HG03457 (cell line): ENCODE measurements at regions not wholly inside any gene's neighbourhood (a gene's known extent, or its start where the extent isn't known, plus 50 kb on each side); places are given as distances from the start of the nearest gene placed in this dataset.

ENCODE experiments used
- ATAC-seq: cut with Tn5 transposase; IDR thresholded peaks from one replicate; pipeline ENCODE4 v1.9.1; 2021; ENCODE audit warnings: moderate number of reproducible peaks; ENCODE audit not compliant: unreplicated experiment

DNA sequence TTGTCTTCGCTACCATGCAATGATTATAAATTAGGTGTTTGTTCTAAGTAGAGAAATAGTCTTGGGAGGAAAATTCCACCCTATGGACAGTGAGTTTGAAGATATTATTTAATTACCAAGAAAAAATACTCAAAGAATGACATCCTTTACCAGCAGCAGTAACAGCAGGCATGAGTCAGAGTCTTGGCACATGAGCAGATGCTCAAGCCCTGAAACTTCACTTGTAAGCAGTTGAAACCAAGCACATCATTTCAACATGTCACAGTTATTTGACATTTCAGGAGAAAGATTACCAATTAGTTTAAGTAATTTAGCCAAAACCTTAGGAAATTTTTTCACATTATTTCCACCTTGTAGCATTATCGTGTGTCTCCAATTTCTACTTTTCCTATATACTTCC lies 99.2 kb downstream of the C12orf50 start:
- ATAC-seq, result no peak

DNA sequence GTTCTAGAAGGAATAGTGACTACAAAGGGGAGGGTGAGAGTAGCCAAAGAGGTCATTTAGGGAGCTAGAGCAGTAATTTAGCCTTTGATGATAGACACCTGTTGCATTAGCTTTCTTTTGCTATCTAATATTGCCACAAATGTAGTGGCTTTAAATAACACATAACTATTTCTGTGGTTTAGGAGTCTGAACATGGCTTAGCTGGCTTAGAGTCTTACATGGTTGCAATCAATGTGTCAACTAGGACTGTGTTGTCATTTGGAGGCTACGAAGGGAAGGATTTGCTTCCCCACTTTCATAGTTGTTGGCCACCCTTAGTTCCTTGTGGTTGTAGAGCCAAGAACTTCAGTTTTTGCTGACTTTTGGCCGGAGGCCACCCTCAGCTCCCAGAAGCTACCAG lies 99.9 kb downstream of the C12orf50 start:
- ATAC-seq, result no peak

DNA sequence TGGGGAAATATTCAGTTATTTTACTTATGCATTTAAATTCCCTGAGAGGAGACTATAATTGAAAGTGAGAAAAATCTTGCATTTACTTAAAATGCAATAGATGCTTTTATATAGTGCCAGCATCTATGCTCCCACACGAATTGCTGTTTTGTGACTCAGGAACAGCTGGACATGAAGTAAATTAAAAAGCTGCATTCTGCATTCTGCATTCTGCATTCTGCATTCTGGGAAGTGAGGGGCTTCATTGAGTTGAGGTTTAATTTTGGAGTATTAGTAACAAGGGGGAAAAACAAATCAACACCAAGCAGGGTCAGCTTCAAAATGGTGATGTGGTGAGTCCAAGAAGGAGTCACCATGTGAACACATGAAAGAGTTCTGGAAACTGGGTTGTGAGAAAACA lies 101.2 kb downstream of the C12orf50 start:
- no peak for ATAC-seq

DNA sequence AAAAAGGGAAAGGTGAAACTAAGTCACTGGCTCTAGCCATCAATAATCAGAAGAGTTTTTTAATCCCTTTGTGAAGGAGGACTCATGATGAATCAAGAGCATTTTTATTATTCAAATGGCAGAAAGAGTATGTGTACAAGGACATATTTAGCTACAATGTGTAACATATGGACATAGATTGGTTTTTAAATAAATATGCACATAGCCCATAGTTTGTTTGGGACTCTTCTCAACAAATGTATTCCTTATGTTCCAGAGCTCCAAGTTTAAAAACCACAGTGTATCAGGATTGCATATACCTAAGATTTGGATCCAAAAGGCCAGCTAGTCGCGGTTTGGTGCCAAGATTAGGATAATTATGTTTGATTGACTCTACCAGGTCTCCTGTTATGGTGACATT lies 104.2 kb downstream of the C12orf50 start:
- ATAC-seq, result no peak

DNA sequence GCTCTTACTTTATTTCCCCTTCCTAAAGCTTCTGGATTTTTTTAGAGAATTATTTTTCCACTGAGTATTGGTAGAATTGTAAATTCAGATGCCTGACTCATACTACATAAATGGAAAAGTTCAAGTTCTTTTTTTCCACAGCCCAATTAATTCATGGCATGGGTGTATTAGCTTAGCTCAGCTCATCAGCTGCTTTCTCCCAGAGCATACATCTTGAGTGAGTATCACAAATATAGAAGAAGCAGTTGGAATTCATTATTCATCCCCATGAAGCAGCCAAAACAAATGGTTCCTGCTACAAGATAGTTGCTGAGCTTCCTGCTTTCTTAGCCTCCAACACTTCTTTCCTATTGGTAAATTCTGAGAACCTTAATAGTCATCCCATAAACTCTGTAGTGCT lies 105.1 kb downstream of the C12orf50 start:
- no peak for ATAC-seq

DNA sequence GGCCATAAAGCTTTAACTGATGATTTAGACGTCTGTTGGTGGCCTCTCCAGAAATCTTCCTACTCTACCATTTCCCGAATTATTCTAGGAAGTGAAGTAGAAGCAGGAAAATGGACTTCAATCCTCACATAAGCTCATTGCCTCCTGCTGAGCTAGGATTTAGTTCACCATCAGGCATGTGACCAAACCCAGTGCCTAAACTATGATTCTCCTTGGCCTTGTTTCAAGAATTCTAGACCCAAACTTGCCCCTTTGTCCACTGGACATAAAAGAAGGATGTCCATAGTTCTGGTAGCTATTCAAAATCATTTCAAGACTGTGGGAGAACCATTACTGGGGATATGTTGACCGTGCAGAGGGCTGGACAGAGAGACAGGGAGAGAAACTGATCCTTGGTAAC lies 105.8 kb downstream of the C12orf50 start:
- no peak for ATAC-seq

DNA sequence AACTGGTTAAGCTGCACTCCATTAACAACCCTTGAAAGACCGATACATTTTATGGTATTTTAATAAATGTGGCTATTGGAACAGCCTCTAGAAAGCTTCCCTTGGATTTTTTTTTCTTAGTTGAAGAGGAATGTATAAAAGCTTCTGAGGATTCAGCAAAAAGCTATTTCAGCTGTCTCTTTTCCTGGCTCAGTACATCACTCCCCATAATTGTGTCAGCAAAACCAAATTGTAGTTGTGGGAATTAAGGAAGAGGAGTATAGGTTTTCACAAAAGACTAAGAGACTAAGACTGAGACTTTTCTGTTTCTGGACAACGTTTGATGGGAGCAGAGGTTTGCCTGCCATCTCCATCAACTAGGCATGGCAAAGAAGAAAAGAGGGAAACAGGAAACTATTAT lies 106.5 kb downstream of the C12orf50 start:
- no peak for ATAC-seq

DNA sequence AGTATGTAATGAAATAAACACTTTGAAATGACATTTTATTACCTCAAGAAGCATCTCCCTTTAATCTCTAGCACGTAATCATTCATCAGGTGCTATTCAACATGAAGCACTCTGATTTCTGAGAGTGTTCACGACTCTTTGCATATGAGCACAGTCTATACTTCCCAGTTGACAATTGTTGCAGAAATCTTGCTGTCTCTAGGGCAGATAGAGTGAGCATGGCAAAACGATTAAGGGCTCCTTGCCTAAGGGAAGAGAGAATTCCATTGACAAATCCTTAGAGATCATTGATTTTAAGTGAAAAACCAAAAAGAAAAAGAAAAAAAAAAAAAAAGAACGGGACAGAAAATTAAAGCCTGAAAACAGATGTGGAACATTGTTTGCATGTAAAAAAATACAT lies 107.6 kb downstream of the C12orf50 start:
- ATAC-seq, result no peak

DNA sequence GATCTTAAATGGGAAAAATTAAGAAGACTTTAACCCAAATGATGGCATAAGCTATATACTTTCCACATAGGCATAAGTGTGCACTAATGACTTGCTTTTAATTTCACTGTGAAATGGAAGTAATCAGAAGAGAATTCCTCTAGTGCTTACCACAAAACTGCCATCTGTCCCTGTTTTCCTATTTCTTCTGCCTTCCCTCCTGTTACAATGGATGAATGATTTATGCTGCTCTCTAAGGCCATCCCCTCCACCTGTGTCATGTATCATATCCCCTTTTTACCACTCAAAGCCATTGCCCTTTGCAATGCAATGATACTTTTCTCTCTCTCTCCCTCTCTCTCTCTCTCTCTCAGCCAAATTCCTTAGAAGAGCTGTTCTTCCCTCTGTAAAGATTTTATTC lies 109.1 kb downstream of the C12orf50 start:
- ATAC-seq, result no peak

DNA sequence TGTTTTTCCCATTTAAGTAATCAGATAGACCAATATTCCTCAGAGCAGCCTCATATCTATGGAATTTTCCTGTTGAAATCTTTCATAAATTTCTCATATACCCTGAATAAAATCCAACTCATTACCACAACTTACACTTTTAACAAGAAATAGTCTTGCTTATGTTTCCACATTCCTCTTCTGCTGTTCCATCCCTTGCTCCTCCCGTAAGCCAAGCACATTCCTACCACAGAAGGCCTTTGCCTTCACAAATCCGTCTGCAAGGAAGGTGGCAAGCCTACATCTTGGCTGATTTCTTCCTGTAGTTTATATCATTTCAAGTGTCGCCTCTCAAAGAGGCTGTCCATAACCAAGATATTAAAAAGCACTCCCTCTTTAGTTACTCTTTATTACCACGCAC lies 127.7 kb downstream of the C12orf50 start:
- no peak for ATAC-seq

DNA sequence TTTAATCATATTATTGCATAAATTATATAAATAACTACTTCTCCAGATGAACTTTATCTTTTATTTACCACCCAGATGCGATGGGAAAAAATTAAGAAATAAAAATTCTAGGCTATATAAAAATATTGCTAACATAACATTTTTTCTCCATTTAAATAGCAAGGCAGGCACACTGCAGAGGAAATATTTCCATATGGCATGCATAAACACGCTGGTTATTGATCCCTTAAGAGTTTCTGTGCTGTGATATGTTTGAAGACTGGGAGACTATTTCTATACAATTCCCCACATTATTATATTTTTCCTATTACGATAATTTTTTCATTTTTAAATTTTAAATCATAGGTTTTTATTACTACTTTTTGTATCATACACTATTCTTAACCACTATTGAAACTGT lies 131.5 kb downstream of the C12orf50 start:
- no peak for ATAC-seq

DNA sequence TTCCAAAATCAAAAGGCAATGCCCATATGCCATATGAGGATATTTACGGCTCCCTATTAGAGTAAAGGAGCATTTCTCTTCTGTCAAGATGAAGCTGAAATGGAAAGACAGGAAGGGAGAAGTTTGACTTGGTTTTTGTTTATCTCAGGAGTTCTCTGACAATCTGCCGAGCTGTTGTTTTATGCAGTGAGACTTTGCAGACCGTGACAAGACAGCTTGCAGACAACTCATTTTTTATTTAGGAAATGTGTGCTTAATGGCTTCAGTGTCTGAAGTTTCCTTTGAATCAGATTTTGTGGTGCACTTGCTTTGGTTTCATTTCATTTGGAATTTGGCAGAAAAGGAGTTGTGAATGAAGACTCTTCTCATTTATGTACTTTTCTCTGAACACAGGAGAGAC lies 145.4 kb downstream of the C12orf50 start:
- no peak for ATAC-seq

DNA sequence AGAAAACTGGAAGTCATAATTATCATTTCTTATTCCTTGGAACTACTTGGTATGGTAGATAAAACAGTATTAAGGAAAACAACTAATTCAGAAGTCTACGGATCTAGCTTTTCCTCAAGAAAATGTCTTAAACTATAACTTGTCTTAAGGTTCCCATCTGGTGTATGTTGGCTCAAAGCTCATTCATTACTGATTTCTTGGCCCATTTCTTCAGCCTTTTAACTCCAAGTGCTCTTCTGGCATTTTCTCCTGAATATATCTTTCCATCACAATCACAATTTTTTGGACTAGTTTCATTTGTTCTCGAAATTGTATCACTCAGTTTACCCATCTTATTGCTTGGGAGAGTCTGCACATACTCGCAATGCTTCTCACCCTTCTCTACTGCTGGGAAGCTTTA lies 150.1 kb downstream of the C12orf50 start:
- ATAC-seq, result no peak

DNA sequence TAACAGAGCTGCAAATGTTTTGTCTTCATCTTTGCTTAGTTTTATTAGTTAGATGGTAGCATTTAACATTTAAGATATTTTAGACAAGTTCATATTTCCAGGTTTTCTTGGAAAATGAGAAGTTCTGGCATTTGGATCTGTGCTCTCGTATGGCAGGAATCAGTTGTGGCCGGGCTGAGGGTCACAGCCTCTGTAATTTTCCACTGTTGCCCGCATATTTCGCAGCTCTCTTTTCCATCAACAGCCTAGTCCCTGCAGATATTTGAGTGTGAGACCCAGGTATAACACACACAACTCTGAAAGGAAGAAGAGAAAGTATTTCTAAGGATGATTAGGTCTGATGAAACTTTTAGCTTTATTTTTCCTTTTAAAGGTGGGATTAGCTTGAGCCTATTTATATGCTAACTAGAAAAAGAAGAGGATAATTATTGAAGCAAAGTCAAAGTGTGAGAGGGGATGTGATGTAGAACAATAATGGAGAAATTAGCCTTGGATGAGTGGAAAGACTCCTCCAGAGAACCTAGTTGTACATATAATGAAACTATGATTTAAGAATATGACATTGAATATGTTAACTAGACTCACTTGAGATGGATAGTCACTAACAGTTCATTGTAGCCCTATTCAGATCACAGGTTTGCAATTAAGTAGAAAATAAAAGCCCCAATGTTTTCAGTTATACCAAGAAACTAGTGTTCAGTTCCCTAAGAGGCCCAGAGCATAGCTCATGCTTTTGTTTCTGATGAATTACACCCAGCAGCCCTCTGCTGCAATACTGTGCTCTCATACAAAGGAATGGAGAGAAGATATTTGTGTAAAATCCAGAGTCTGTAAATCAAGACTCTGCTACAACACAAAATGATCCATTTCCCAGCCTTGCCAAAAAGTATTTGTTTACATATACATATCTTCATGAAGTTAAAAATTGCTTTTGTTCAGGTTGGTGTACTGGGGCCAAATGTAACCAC lies 158.4 kb downstream of the C12orf50 start:
- ATAC-seq, result no peak

DNA sequence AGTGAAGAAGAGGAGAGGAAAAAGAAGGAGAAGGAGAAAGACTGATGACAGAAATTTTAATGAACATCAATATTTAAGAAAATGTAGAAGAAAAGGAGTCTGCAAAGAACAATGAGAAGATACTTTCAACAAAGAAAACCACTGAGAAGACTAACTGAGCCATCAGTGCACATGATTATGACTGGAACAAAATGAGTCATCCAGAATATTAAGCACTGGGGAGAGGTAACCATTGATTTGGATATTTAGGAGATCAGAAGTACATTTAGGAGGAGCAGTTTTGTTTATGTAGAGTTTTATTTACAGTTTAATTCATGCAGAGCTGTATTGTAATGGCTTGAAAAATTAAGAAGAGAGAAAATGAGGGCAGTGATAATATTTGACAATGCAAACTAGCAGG lies 159.1 kb downstream of the C12orf50 start:
- ATAC-seq, result no peak

DNA sequence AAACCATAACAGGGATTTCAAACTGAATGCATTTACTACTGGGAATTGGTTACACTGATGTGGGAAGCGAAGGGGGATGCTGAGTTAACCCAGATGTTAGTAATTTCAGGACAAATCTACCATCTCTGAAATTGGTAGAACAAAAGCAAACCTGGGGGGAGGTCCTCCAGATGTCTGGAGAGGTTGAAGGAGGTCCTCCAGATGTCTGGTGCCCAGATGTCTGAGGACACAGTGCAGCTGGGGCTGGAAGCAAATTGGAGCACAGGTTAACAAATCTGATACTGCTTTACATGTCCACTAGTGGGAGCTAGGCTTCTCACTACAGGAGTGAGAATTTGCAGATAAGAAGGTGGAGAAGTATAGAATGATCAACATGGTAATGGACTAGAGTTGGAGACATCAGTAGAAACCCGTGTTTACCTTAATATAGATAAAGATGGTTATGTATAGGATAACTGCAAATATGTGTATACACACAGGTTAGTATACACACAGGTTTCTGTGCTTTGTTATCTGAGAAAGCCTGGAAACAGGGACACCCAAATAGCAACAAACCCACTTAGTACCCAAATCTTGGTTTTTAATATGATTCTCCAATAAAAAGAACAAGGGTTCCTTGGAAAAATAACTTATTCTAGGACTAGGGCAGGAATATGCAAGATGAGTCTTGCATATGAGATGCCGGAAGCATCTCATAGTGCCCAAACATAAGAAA lies 162.5 kb downstream of the C12orf50 start:
- peak; percentile 72 for ATAC-seq

DNA sequence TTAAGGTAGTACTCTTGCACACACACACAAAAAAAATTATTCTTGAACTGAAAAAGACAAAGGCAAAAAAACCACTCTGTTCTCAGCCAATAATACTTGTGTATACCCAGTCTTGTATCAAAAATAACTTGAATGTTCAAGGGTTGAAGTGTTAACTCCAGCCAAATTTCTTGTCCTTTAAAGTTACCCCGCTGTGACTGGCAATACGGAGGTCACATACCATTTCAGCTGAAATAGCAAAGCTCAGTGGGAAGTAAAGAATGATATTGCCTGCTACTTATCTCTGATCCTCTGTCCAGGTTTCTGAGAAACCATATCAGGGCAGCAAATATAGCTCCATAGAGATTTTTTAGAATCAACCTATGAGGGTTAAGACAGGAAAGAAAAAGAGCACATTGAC lies 167.4 kb downstream of the C12orf50 start:
- ATAC-seq, result no peak

DNA sequence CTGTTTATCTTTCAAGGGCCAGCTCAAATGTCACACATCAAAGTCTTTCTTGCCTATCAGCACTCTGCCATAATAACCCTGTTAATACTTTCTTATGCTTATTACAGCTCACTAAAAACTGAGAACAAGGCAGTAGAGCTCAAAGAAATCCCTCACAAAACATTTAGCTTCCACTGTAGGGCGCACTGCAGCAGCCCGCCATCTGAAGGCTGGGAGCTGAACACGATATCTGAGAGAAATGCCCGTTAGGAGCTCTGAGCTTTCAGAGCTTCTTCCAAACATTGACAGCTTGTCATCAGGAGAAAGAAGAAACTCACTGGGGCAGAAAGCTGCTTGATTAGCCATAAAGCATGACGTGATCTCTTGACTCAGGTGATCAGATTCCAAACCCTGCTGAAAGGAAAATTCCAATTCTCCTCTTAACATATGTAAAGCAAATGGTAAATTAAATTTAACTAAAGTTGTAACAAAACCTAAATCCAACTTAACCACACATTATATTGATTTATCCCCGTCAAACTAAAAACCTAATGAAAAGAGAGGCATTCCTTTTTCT lies 175.7 kb downstream of the C12orf50 start:
- no peak for ATAC-seq

DNA sequence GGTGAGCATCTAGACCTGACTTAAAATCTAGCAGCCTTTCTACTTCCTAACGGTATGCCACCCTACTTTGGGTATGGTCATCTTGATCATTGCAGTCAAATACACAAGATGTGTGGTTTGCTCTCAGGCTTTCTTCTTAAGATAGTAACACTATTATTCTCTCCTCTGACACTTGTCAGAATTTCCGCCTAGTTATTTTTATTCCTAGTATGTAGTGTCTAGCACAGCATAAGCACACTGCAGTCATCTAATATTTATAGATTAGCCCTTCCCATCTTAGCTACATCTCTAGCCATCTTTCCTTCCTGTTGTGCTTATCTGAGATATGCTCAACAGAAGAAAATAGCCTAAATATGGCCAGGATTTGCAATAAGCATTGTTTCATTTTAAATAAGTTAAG lies 180.1 kb downstream of the C12orf50 start:
- no peak for ATAC-seq

DNA sequence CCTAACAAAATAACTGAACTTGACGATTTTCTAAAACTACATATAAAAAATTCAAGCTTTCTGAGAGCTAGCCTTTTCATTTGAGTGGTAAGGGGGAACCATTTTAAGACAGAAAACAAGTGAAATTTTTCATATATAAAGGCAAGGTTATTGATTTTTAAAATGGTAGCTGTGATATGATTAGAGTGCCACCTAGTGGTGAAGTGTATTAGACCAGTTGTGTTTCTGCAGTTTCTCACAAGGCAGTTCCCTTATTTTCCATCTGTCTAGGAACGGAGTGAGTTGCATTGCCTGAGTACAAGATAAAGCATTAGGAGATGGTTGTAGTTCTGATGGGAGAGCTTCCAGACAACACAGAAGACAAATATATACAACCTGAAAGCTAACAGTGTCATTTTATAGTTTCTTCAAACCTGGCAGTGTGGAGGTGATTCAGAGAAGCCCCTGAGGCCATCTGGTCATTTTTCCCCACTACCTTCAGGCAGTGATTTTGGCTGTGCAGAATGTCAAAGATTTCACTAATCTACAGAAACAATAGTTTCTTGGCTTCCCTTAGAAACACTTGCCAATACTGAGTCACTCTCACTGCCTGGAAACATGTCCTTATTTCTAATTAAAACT lies 180.8 kb downstream of the C12orf50 start:
- ATAC-seq, result peak; percentile 59

DNA sequence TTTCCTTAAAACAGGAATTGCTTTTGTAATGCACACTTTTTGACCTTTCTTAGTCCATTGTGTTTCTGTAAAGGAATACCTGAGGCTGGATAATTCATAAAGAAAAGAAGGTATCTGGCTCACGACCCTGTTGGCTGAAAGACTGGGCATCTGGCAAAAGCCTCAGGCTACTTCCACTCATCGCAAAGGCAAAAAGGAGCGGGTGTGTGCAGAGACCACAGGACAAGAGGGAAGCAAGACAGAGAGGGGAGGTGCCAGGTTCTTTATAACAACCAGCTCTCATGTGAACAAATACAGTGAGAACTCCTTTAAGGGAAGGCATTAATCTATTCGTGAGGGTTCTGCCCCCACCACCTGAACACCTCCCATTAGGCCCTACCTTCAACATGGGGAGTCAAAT lies 182.1 kb downstream of the C12orf50 start:
- ATAC-seq, result no peak

DNA sequence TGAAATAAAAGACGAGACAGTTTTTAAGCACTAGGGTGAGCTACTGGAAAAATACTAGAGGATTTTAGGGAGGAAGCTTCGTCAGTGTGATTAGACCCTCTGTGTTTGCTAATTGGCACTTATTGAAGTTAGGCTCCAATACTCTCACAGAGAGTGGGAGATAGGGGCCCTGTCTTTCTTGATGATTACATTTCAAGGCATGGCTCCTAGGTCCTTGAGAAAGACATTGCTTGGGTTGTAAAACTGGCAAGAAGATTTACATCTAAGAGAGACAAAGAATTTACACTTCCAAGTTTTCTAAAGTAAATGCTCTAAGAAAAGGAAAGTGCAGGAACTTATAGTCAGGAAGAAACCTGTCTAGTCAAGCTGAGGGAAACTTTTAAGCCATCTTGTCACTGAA lies 183.2 kb downstream of the C12orf50 start:
- ATAC-seq, result no peak
